ENCODE measurements at regions not wholly inside any gene's neighbourhood (a gene's known extent, or its start where the extent isn't known, plus 50 kb on each side); places are given as distances from the start of the nearest gene placed in this dataset.

GRCh38 chr12:17020765-17021164 lies 414.8 kb upstream of the LMO3 start:
- no peak for TF ChIP-seq TEAD4 (CRISPR knock-in tag; IDR thresholded peaks at IDR 0.05)
- no peak for TF ChIP-seq CTCF (IDR thresholded peaks at IDR 0.05)
- no peak for TF ChIP-seq E2F4 (CRISPR knock-in tag; IDR thresholded peaks at IDR 0.05; ENCODE audit: borderline replicate concordance, low read depth)
- TF ChIP-seq NFE2L1 (CRISPR knock-in tag; IDR thresholded peaks at IDR 0.05), result no peak
- no peak for TF ChIP-seq MAX (CRISPR knock-in tag; IDR thresholded peaks at IDR 0.05)
- no peak for TF ChIP-seq ZNF121 (CRISPR knock-in tag; IDR thresholded peaks at IDR 0.05)
- no peak for TF ChIP-seq TCF7 (CRISPR knock-in tag; IDR thresholded peaks at IDR 0.05; ENCODE audit: low read depth)
